Activated CD4-positive, alpha-beta T cell treated with anti-CD3 and anti-CD28 coated beads, Interleukin-2, amount 50 U/mL, for 48 hours (primary cell): ENCODE measurements at regions not wholly inside any gene's neighbourhood (a gene's known extent, or its start where the extent isn't known, plus 50 kb on each side); places are given as distances from the start of the nearest gene placed in this dataset.

Experiments used
- DNase-seq, 2 experiments: peaks; one replicate each; pipeline ENCODE4 v3.0.0-alpha.2; 2020

- peak; percentile 38 to 54 for DNase-seq
Measured at GRCh38 chr12:68451261-68452077, 119.3 kb upstream of the MDM1 start.

- DNase-seq, result no peak
Measured at GRCh38 chr12:68452078-68452715, 120.0 kb upstream of the MDM1 start.

- DNase-seq, result no peak
Measured at GRCh38 chr12:68453278-68453677, 121.1 kb upstream of the MDM1 start.

GRCh38 chr12:68453876-68454275 is 121.7 kb upstream of the MDM1 start:
- DNase-seq, result no peak

- no peak for DNase-seq
Measured at GRCh38 chr12:68454892-68455291, 122.7 kb upstream of the MDM1 start.

- no peak for DNase-seq
Measured at GRCh38 chr12:68455691-68456345, 123.7 kb upstream of the MDM1 start.

- DNase-seq, result no peak
Measured at GRCh38 chr12:68458866-68459265, 126.7 kb upstream of the MDM1 start.

- DNase-seq, result no peak
Measured at GRCh38 chr12:68460236-68460635, 128.1 kb upstream of the MDM1 start.

- DNase-seq, result no peak
Measured at GRCh38 chr12:68461645-68462044, 129.5 kb upstream of the MDM1 start.

- DNase-seq, result no peak
Measured at GRCh38 chr12:68462803-68463202, 130.6 kb upstream of the MDM1 start.

GRCh38 chr12:68465227-68465626 is 133.1 kb upstream of the MDM1 start:
- DNase-seq, result no peak

- no peak for DNase-seq
Measured at GRCh38 chr12:68467514-68467913, 135.4 kb upstream of the MDM1 start.

- DNase-seq, result no peak
Measured at GRCh38 chr12:68468036-68468435, 135.9 kb upstream of the MDM1 start.

GRCh38 chr12:68469113-68469512 is 137.0 kb upstream of the MDM1 start:
- DNase-seq, result no peak

- no peak for DNase-seq
Measured at GRCh38 chr12:68470664-68471328, 138.6 kb upstream of the MDM1 start.

- DNase-seq, result no peak
Measured at GRCh38 chr12:68474467-68475204, 136.1 kb upstream of the RAP1B start.

- no peak for DNase-seq
Measured at GRCh38 chr12:68476794-68477193, 133.9 kb upstream of the RAP1B start.

- no peak for DNase-seq
Measured at GRCh38 chr12:68477261-68477772, 133.4 kb upstream of the RAP1B start.

GRCh38 chr12:68477906-68478305 is 132.8 kb upstream of the RAP1B start:
- DNase-seq, result no peak

- no peak for DNase-seq
Measured at GRCh38 chr12:68478516-68479260, 132.0 kb upstream of the RAP1B start.

GRCh38 chr12:68479261-68479895 is 131.3 kb upstream of the RAP1B start:
- no peak for DNase-seq
